WTC11 (cell line): ENCODE measurements at regions not wholly inside any gene's neighbourhood (a gene's known extent, or its start where the extent isn't known, plus 50 kb on each side); places are given as distances from the start of the nearest gene placed in this dataset.

ENCODE experiments used
- ATAC-seq: fragments of 200-7000 bp; cut with Tn5 transposase; 2 replicates; pipeline ENCODE4 v1.10.0; 2021; ENCODE audit warnings: mild to moderate bottlenecking, moderate library complexity
- CTCF ChIA-PET: fragments of 300-600 bp; sonication (Branson Sonifier 250); formaldehyde crosslinking; loops from one replicate; lab custom pipeline; 2021; ENCODE audit warnings: antibody characterized with exemption; lab: Charles Lee
- POLR2A ChIA-PET: fragments of 350-600 bp; sonication (Branson Sonifier 250); formaldehyde crosslinking; loops from one replicate; lab custom pipeline; 2021; ENCODE audit warnings: antibody characterized with exemption; lab: Charles Lee
- DNase-seq: peaks from one replicate; pipeline ENCODE4 v3.0.0; 2021; ENCODE audit warnings: low spot score
- H3K27ac Mint-ChIP-seq: 2 replicates; pipeline ENCODE4 v1.8.0; 2021; ENCODE audit warnings: mixed read lengths
- H3K27me3 Mint-ChIP-seq: 2 replicates; pipeline ENCODE4 v1.8.0; 2021; ENCODE audit warnings: low read depth, mild to moderate bottlenecking, moderate library complexity, mixed read lengths
- H3K36me3 Mint-ChIP-seq: 2 replicates; pipeline ENCODE4 v1.8.0; 2021; ENCODE audit warnings: mixed read lengths
- H3K4me1 Mint-ChIP-seq: 2 replicates; pipeline ENCODE4 v1.8.0; 2022; ENCODE audit warnings: mixed read lengths
- H3K4me3 Mint-ChIP-seq: 2 replicates; pipeline ENCODE4 v1.8.0; 2021; ENCODE audit warnings: mild to moderate bottlenecking, moderate library complexity, mixed read lengths
- H3K9me3 Mint-ChIP-seq: 2 replicates; pipeline ENCODE4 v1.8.0; 2021; ENCODE audit warnings: mixed read lengths
- ATF6 ChIP-seq: sonication (generic); formaldehyde crosslinking; IDR thresholded peaks from 2 replicates; pipeline ENCODE4 v1.8.1; 2023; ENCODE audit warnings: mild to moderate bottlenecking, missing genetic modification reagents
- CBFB ChIP-seq: sonication (generic); formaldehyde crosslinking; IDR thresholded peaks from 2 replicates; pipeline ENCODE4 v1.8.1; 2022; ENCODE audit warnings: mild to moderate bottlenecking, low read depth, missing genetic modification reagents
- E2F4 ChIP-seq: sonication (generic); formaldehyde crosslinking; IDR thresholded peaks from 2 replicates; pipeline ENCODE4 v1.8.1; 2022; ENCODE audit warnings: low read depth, mild to moderate bottlenecking, moderate library complexity, missing genetic modification reagents, borderline replicate concordance
- E2F5 ChIP-seq: sonication (generic); formaldehyde crosslinking; IDR thresholded peaks from 2 replicates; pipeline ENCODE4 v1.8.1; 2022; ENCODE audit warnings: mild to moderate bottlenecking, moderate library complexity, missing genetic modification reagents
- EMX1 ChIP-seq: fragments of 250-450 bp; sonication (Bioruptor Pico); IDR thresholded peaks from 2 replicates; pipeline ENCODE4 v1.8.0; 2021; ENCODE audit warnings: mild to moderate bottlenecking
- FOXJ3 ChIP-seq: sonication (generic); formaldehyde crosslinking; IDR thresholded peaks from 2 replicates; pipeline ENCODE4 v1.9.0; 2021; ENCODE audit warnings: missing genetic modification reagents, mild to moderate bottlenecking, borderline replicate concordance
- FOXP4 ChIP-seq: sonication (generic); formaldehyde crosslinking; IDR thresholded peaks from 2 replicates; pipeline ENCODE4 v1.8.0; 2022; ENCODE audit warnings: mild to moderate bottlenecking, missing genetic modification reagents
- GRHL2 ChIP-seq: fragments of 250-450 bp; sonication (Bioruptor Pico); IDR thresholded peaks from 2 replicates; pipeline ENCODE4 v1.8.0; 2022; ENCODE audit warnings: mild to moderate bottlenecking, moderate library complexity; ENCODE audit not compliant: insufficient replicate concordance, severe bottlenecking
- GTF2I ChIP-seq: fragments of 250-450 bp; sonication (Bioruptor Pico); conservative IDR thresholded peaks from 2 replicates; pipeline ENCODE4 v1.4.0; 2021; ENCODE audit warnings: mild to moderate bottlenecking
- HMGA2 ChIP-seq: fragments of 250-450 bp; sonication (Bioruptor Pico); IDR thresholded peaks from 2 replicates; pipeline ENCODE4 v1.4.0; 2021; ENCODE audit warnings: mild to moderate bottlenecking, moderate library complexity
- HMGXB4 ChIP-seq: sonication (generic); formaldehyde crosslinking; IDR thresholded peaks from 2 replicates; pipeline ENCODE4 v1.8.1; 2023; ENCODE audit warnings: mild to moderate bottlenecking, moderate library complexity, missing genetic modification reagents
- MAX ChIP-seq: sonication (generic); formaldehyde crosslinking; IDR thresholded peaks from 2 replicates; pipeline ENCODE4 v1.8.0; 2022; ENCODE audit warnings: mild to moderate bottlenecking, missing genetic modification reagents
- NR1H2 ChIP-seq: sonication (generic); formaldehyde crosslinking; IDR thresholded peaks from 2 replicates; pipeline ENCODE4 v1.9.0; 2021; ENCODE audit warnings: mild to moderate bottlenecking, moderate library complexity, missing genetic modification reagents
- NR2C2 ChIP-seq: sonication (generic); formaldehyde crosslinking; IDR thresholded peaks from 2 replicates; pipeline ENCODE4 v1.8.0; 2022; ENCODE audit warnings: mild to moderate bottlenecking, missing genetic modification reagents
- NR3C1 ChIP-seq: sonication (generic); formaldehyde crosslinking; conservative IDR thresholded peaks from 2 replicates; pipeline ENCODE4 v1.8.1; 2023; ENCODE audit warnings: low read depth, mild to moderate bottlenecking, missing genetic modification reagents
- PRDM15 ChIP-seq: sonication (generic); formaldehyde crosslinking; IDR thresholded peaks from 2 replicates; pipeline ENCODE4 v1.8.0; 2022; ENCODE audit warnings: missing genetic modification reagents
- SP1 ChIP-seq: sonication (generic); formaldehyde crosslinking; conservative IDR thresholded peaks from 2 replicates; pipeline ENCODE4 v1.8.1; 2022; ENCODE audit warnings: missing genetic modification reagents
- USF1 ChIP-seq: sonication (generic); formaldehyde crosslinking; IDR thresholded peaks from 2 replicates; pipeline ENCODE4 v1.8.0; 2022; ENCODE audit warnings: mild to moderate bottlenecking, missing genetic modification reagents
- ZBTB21 ChIP-seq: sonication (generic); formaldehyde crosslinking; IDR thresholded peaks from 2 replicates; pipeline ENCODE4 v1.8.1; 2023; ENCODE audit warnings: mild to moderate bottlenecking, missing genetic modification reagents, borderline replicate concordance
- ZMAT4 ChIP-seq: fragments of 250-450 bp; sonication (Bioruptor Pico); IDR thresholded peaks from 2 replicates; pipeline ENCODE4 v1.9.0; 2021; ENCODE audit warnings: mild to moderate bottlenecking
- ZNF232 ChIP-seq: sonication (generic); formaldehyde crosslinking; IDR thresholded peaks from 2 replicates; pipeline ENCODE4 v1.8.0; 2022; ENCODE audit warnings: mild to moderate bottlenecking, missing genetic modification reagents
- ZNF317 ChIP-seq: sonication (generic); formaldehyde crosslinking; IDR thresholded peaks from 2 replicates; pipeline ENCODE4 v1.8.1; 2023; ENCODE audit warnings: low read depth, mild to moderate bottlenecking, moderate library complexity, missing genetic modification reagents, borderline replicate concordance

GRCh38 chr20:6835609-6836008, 68.1 kb downstream of the BMP2 start:
- Mint-ChIP-seq H3K27ac (no peak overlapping the region), H3K4me3 (no peak overlapping the region), H3K36me3 (no peaks in the 10 kb centered on the region), H3K9me3 (no peaks in the 10 kb centered on the region; the same call in 1 of the 2 replicates), H3K27me3 (no peaks in the 10 kb centered on the region), H3K4me1 (peaks cover 32% of the 10 kb centered on the region)
- ATAC-seq (no peak), DNase-seq (no peak)
- CTCF ChIA-PET: no interaction called here
- TF ChIP-seq PRDM15 (CRISPR knock-in tag): no peak
- TF ChIP-seq FOXJ3: no peak
- no peak for TF ChIP-seq HMGA2
- TF ChIP-seq E2F4 (CRISPR knock-in tag): no peak
- no peak for TF ChIP-seq ZNF232 (CRISPR knock-in tag)
- no peak for TF ChIP-seq ZMAT4 (CRISPR knock-in tag)
- POLR2A ChIA-PET: no interaction called here

- H3K36me3 Mint-ChIP-seq: no peaks in the 10 kb centered on the region
- TF ChIP-seq GRHL2 (CRISPR knock-in tag): no peak
- TF ChIP-seq NR3C1: no peak
- TF ChIP-seq NR1H2: no peak
- no peak for TF ChIP-seq E2F5 (CRISPR knock-in tag)
- TF ChIP-seq FOXP4 (CRISPR knock-in tag): no peak
- no peak for TF ChIP-seq MAX (CRISPR knock-in tag)
- TF ChIP-seq USF1 (CRISPR knock-in tag): no peak
- no peak for TF ChIP-seq GTF2I (CRISPR knock-in tag)
- TF ChIP-seq SP1 (CRISPR knock-in tag): no peak
- no peak for TF ChIP-seq ZNF317 (CRISPR knock-in tag)
- no peak for TF ChIP-seq ZBTB21
- TF ChIP-seq HMGXB4 (CRISPR knock-in tag): no peak
- no peak for TF ChIP-seq NR2C2 (CRISPR knock-in tag)
- TF ChIP-seq CBFB: no peak
- TF ChIP-seq ATF6 (CRISPR knock-in tag): no peak
- TF ChIP-seq EMX1 (CRISPR knock-in tag): no peak
- no peaks in the 10 kb centered on the region for H3K27me3 Mint-ChIP-seq
- POLR2A ChIA-PET: no interaction called here
- H3K9me3 Mint-ChIP-seq: no peaks in the 10 kb centered on the region; the same call in 1 of the 2 replicates
- peaks cover 32% of the 10 kb centered on the region for H3K4me1 Mint-ChIP-seq
- ATAC-seq (peak; percentile 62), DNase-seq (no peak)
- CTCF ChIA-PET: interaction anchor here (1.0 to 1.7 kb wide), 2 partner anchors 9 to 68 kb away, joined by 3 to 4 read pairs; no protein-coding TSS in a partner anchor
- H3K4me3 Mint-ChIP-seq: no peak overlapping the region
- no peak overlapping the region for H3K27ac Mint-ChIP-seq
These were observed 69.4 kb downstream of the BMP2 start for GRCh38 chr20:6836821-6837374.
